ENCODE measurements at regions not wholly inside any gene's neighbourhood (a gene's known extent, or its start where the extent isn't known, plus 50 kb on each side); places are given as distances from the start of the nearest gene placed in this dataset.
"Not testable (repeated sequence)": the region's sequence is repeated elsewhere in the genome, so short reads cannot be mapped to it uniquely, and the experiment has no call there.

- H3K4me3 ChIP-seq (ENCODE audit: low read length in 2 of 2): no peak overlapping the region
- no peak overlapping the region for H3K27ac ChIP-seq (ENCODE audit: low read depth in 1 of 2, low read length in 1 of 2)
- peaks cover 0 to 20% of the 10 kb centered on the region in 2 donors for H3K27me3 ChIP-seq (ENCODE audit: control insufficient read depth in 2 of 2, insufficient read depth in 1 of 2, low read length in 1 of 2)
- DNase-seq (ENCODE audit: low read depth in 6 of 9, low spot score in 9 of 9): no peak
- no peaks in the 10 kb centered on the region for H3K9me3 ChIP-seq (ENCODE audit: control insufficient read depth in 2 of 2, insufficient read depth in 1 of 2, low read length in 1 of 2)
- WGBS: 63% methylated on average over 13 of the region's 13 CpGs
- no peaks in the 10 kb centered on the region for H3K4me1 ChIP-seq (ENCODE audit: control insufficient read depth in 2 of 2, insufficient read depth in 2 of 2, low read length in 2 of 2)
- no peaks in the 10 kb centered on the region for H3K36me3 ChIP-seq (ENCODE audit: control insufficient read depth in 2 of 2, insufficient read depth in 2 of 2, low read length in 1 of 2)
Observed at GRCh38 chr17:79560527-79560926, 50.3 kb downstream of the RBFOX3 start.

GRCh38 chr17:79559111-79559887 lies 51.6 kb downstream of the RBFOX3 start:
- Histone ChIP-seq H3K4me1 (ENCODE audit: control insufficient read depth in 2 of 2, insufficient read depth in 2 of 2, low read length in 2 of 2) (no peaks in the 10 kb centered on the region), H3K4me3 (ENCODE audit: low read length in 2 of 2) (no peak overlapping the region), H3K9me3 (ENCODE audit: control insufficient read depth in 2 of 2, insufficient read depth in 1 of 2, low read length in 1 of 2) (no peaks in the 10 kb centered on the region), H3K27ac (ENCODE audit: low read depth in 1 of 2, low read length in 1 of 2) (no peak overlapping the region), H3K36me3 (ENCODE audit: control insufficient read depth in 2 of 2, insufficient read depth in 2 of 2, low read length in 1 of 2) (no peaks in the 10 kb centered on the region), H3K27me3 (ENCODE audit: control insufficient read depth in 2 of 2, insufficient read depth in 1 of 2, low read length in 1 of 2) (peaks cover 0 to 20% of the 10 kb centered on the region in 2 donors)
- 91% methylated on average over 2 of the region's 2 CpGs for WGBS
- no peak for DNase-seq (ENCODE audit: low read depth in 6 of 9, low spot score in 9 of 9)

- Histone ChIP-seq H3K4me1 (ENCODE audit: control insufficient read depth in 2 of 2, insufficient read depth in 2 of 2, low read length in 2 of 2) (no peaks in the 10 kb centered on the region), H3K4me3 (ENCODE audit: low read length in 2 of 2) (no peak overlapping the region), H3K36me3 (ENCODE audit: control insufficient read depth in 2 of 2, insufficient read depth in 2 of 2, low read length in 1 of 2) (no peaks in the 10 kb centered on the region), H3K9me3 (ENCODE audit: control insufficient read depth in 2 of 2, insufficient read depth in 1 of 2, low read length in 1 of 2) (no peaks in the 10 kb centered on the region), H3K27me3 (ENCODE audit: control insufficient read depth in 2 of 2, insufficient read depth in 1 of 2, low read length in 1 of 2) (peaks cover 0 to 20% of the 10 kb centered on the region in 2 donors), H3K27ac (ENCODE audit: low read depth in 1 of 2, low read length in 1 of 2) (no peak overlapping the region)
- no peak for DNase-seq (ENCODE audit: low read depth in 6 of 9, low spot score in 9 of 9)
- 74% methylated on average over 24 of the region's 24 CpGs for WGBS
Observed at GRCh38 chr17:79558091-79558900, 52.6 kb downstream of the RBFOX3 start.

GRCh38 chr17:79557276-79558090 lies 53.4 kb downstream of the RBFOX3 start:
- WGBS: 81% methylated on average over 22 of the region's 22 CpGs
- peaks cover 0 to 15% of the 10 kb centered on the region in 2 donors for H3K27me3 ChIP-seq (ENCODE audit: control insufficient read depth in 2 of 2, insufficient read depth in 1 of 2, low read length in 1 of 2)
- H3K4me3 ChIP-seq (ENCODE audit: low read length in 2 of 2): no peak overlapping the region

GRCh38 chr17:79556271-79556670 lies 54.6 kb downstream of the RBFOX3 start:
- no peaks in the 10 kb centered on the region for H3K4me1 ChIP-seq (ENCODE audit: control insufficient read depth in 2 of 2, insufficient read depth in 2 of 2, low read length in 2 of 2)
- H3K9me3 ChIP-seq (ENCODE audit: control insufficient read depth in 2 of 2, insufficient read depth in 1 of 2, low read length in 1 of 2): no peaks in the 10 kb centered on the region
- H3K36me3 ChIP-seq (ENCODE audit: control insufficient read depth in 2 of 2, insufficient read depth in 2 of 2, low read length in 1 of 2): no peaks in the 10 kb centered on the region
- H3K4me3 ChIP-seq (ENCODE audit: low read length in 2 of 2): no peak overlapping the region
- H3K27me3 ChIP-seq (ENCODE audit: control insufficient read depth in 2 of 2, insufficient read depth in 1 of 2, low read length in 1 of 2): peaks cover 0 to 12% of the 10 kb centered on the region in 2 donors
- no peak overlapping the region for H3K27ac ChIP-seq (ENCODE audit: low read depth in 1 of 2, low read length in 1 of 2)
- no peak for DNase-seq (ENCODE audit: low read depth in 6 of 9, low spot score in 9 of 9)
- 37% methylated on average over 9 of the region's 9 CpGs for WGBS

More at GRCh38 chr17:79557276-79558090, 53.4 kb downstream of the RBFOX3 start:
- Histone ChIP-seq H3K27ac (ENCODE audit: low read depth in 1 of 2, low read length in 1 of 2) (no peak overlapping the region), H3K36me3 (ENCODE audit: control insufficient read depth in 2 of 2, insufficient read depth in 2 of 2, low read length in 1 of 2) (no peaks in the 10 kb centered on the region), H3K4me1 (ENCODE audit: control insufficient read depth in 2 of 2, insufficient read depth in 2 of 2, low read length in 2 of 2) (no peaks in the 10 kb centered on the region), H3K9me3 (ENCODE audit: control insufficient read depth in 2 of 2, insufficient read depth in 1 of 2, low read length in 1 of 2) (no peaks in the 10 kb centered on the region)
- no peak for DNase-seq (ENCODE audit: low read depth in 6 of 9, low spot score in 9 of 9)

- Histone ChIP-seq H3K36me3 (ENCODE audit: control insufficient read depth in 2 of 2, insufficient read depth in 2 of 2, low read length in 1 of 2) (no peaks in the 10 kb centered on the region), H3K27ac (ENCODE audit: low read depth in 1 of 2, low read length in 1 of 2) (no peak overlapping the region), H3K4me1 (ENCODE audit: control insufficient read depth in 2 of 2, insufficient read depth in 2 of 2, low read length in 2 of 2) (no peaks in the 10 kb centered on the region), H3K4me3 (ENCODE audit: low read length in 2 of 2) (no peak overlapping the region), H3K27me3 (ENCODE audit: control insufficient read depth in 2 of 2, insufficient read depth in 1 of 2, low read length in 1 of 2) (peaks cover 0 to 12% of the 10 kb centered on the region in 2 donors), H3K9me3 (ENCODE audit: control insufficient read depth in 2 of 2, insufficient read depth in 1 of 2, low read length in 1 of 2) (no peaks in the 10 kb centered on the region)
- DNase-seq (ENCODE audit: low read depth in 6 of 9, low spot score in 9 of 9): no peak
- 89% methylated on average over 5 of the region's 5 CpGs for WGBS
Observed at GRCh38 chr17:79555543-79555942, 55.3 kb downstream of the RBFOX3 start.

GRCh38 chr17:79554346-79554745 lies 56.5 kb downstream of the RBFOX3 start:
- H3K27me3 ChIP-seq (ENCODE audit: control insufficient read depth in 2 of 2, insufficient read depth in 1 of 2, low read length in 1 of 2): peaks cover 0 to 12% of the 10 kb centered on the region in 2 donors
- not testable (repeated sequence) for H3K4me3 ChIP-seq (ENCODE audit: low read length in 2 of 2); DNase-seq (ENCODE audit: low read depth in 6 of 9, low spot score in 9 of 9); H3K36me3 ChIP-seq (ENCODE audit: control insufficient read depth in 2 of 2, insufficient read depth in 2 of 2, low read length in 1 of 2); H3K27ac ChIP-seq (ENCODE audit: low read depth in 1 of 2, low read length in 1 of 2); H3K4me1 ChIP-seq (ENCODE audit: control insufficient read depth in 2 of 2, insufficient read depth in 2 of 2, low read length in 2 of 2); H3K9me3 ChIP-seq (ENCODE audit: control insufficient read depth in 2 of 2, insufficient read depth in 1 of 2, low read length in 1 of 2)
- WGBS: 84% methylated on average over 5 of the region's 5 CpGs

GRCh38 chr17:79552824-79553223 lies 58.0 kb downstream of the RBFOX3 start:
- Histone ChIP-seq H3K36me3 (ENCODE audit: control insufficient read depth in 2 of 2, insufficient read depth in 2 of 2, low read length in 1 of 2) (no peaks in the 10 kb centered on the region), H3K27ac (ENCODE audit: low read depth in 1 of 2, low read length in 1 of 2) (no peak overlapping the region), H3K9me3 (ENCODE audit: control insufficient read depth in 2 of 2, insufficient read depth in 1 of 2, low read length in 1 of 2) (no peaks in the 10 kb centered on the region), H3K27me3 (ENCODE audit: control insufficient read depth in 2 of 2, insufficient read depth in 1 of 2, low read length in 1 of 2) (peaks cover 0 to 5% of the 10 kb centered on the region in 2 donors), H3K4me3 (ENCODE audit: low read length in 2 of 2) (no peak overlapping the region), H3K4me1 (ENCODE audit: control insufficient read depth in 2 of 2, insufficient read depth in 2 of 2, low read length in 2 of 2) (no peaks in the 10 kb centered on the region)
- WGBS: 89% methylated on average over 1 of the region's 1 CpG
- no peak for DNase-seq (ENCODE audit: low read depth in 6 of 9, low spot score in 9 of 9)

Data from thymus (tissue), 11 donors.